Lower leg skin (tissue), 4 donors: ENCODE measurements at regions not wholly inside any gene's neighbourhood (a gene's known extent, or its start where the extent isn't known, plus 50 kb on each side); places are given as distances from the start of the nearest gene placed in this dataset.

Experiments used
- DNase-seq, 2 donors: peaks; one replicate each; pipeline ENCODE4 v3.0.0-alpha.2; 2019; ENCODE audit warnings: low spot score in 2 of 2
- H3K4me3 ChIP-seq: fragments of 200-600 bp; sonication (generic); 2 replicates; pipeline ENCODE4 v1.5.1; 2017; ENCODE audit warnings: mild to moderate bottlenecking, low read depth; ENCODE audit not compliant: poor library complexity, severe bottlenecking
- POLR2A ChIP-seq, 2 donors: fragments of 450-650 bp; IDR thresholded peaks; one replicate each; pipeline ENCODE4 v1.6.1; 2016 to 2017; ENCODE audit warnings: antibody characterized with exemption in 2 of 2, mild to moderate bottlenecking in 1 of 2, moderate library complexity in 1 of 2
- WGBS, 2 donors: methylation state at CpG; one replicate each; pipeline ENCODE4 v1.1.5; 2018; 5-methylcytosine and 5-hydroxymethylcytosine counted together
- intact Hi-C: fragments of 100-400 bp; cut with DNase I; formaldehyde crosslinking; loops from one replicate; pipeline ENCODE4 v1.15.0; 2023; ENCODE audit warnings: low total_unique reads
- TF ChIP-seq, protein P1 (sequence below), 3 donors: fragments of 450-650 bp; IDR thresholded peaks; one replicate each; pipeline ENCODE4 v1.5.1; 2016; ENCODE audit warnings: antibody characterized with exemption in 3 of 3, mild to moderate bottlenecking in 3 of 3, moderate library complexity in 2 of 3

DNA sequence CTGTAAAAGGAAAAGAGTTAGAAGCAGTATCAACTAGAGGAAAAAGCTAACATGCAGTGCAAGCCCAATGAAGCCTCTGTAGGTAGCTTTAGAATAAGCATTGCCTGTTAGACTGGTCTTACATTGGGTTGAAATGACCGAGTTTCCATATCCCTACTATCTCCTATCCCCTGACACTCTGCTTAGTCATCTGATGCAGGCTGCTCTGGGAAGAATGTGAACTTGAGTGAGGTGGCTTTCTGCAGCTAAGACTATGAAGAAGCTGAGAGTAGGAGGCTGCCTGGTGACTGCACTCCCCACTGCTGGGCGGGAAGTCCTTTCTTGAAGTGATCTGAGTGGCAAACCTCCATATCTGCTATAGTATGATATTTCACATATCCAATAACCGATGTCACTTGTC lies 64.7 kb downstream of the OXSM start:
- no peak for TF ChIP-seq POLR2A (IDR thresholded peaks at IDR 0.05)
- TF ChIP-seq, protein P1, sequence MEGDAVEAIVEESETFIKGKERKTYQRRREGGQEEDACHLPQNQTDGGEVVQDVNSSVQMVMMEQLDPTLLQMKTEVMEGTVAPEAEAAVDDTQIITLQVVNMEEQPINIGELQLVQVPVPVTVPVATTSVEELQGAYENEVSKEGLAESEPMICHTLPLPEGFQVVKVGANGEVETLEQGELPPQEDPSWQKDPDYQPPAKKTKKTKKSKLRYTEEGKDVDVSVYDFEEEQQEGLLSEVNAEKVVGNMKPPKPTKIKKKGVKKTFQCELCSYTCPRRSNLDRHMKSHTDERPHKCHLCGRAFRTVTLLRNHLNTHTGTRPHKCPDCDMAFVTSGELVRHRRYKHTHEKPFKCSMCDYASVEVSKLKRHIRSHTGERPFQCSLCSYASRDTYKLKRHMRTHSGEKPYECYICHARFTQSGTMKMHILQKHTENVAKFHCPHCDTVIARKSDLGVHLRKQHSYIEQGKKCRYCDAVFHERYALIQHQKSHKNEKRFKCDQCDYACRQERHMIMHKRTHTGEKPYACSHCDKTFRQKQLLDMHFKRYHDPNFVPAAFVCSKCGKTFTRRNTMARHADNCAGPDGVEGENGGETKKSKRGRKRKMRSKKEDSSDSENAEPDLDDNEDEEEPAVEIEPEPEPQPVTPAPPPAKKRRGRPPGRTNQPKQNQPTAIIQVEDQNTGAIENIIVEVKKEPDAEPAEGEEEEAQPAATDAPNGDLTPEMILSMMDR (IDR thresholded peaks at IDR 0.05): no peak
- DNase-seq: no peak
- intact Hi-C loops: loop anchor here (5.0 kb wide), 1 partner anchor 207 kb away; no protein-coding TSS in a partner anchor
- no peak overlapping the region for H3K4me3 ChIP-seq
- WGBS, 2 donors: 83% methylated on average over 3 of the region's 3 CpGs

GRCh38 chr3:25855266-25855784 lies 65.4 kb downstream of the OXSM start:
- WGBS, 2 donors: 41 to 69% methylated on average over 1 of the region's 1 CpG
- intact Hi-C loops: loop anchor here (5.0 kb wide), 1 partner anchor 208 kb away; no protein-coding TSS in a partner anchor

GRCh38 chr3:25856902-25857518 lies 67.1 kb downstream of the OXSM start:
- H3K4me3 ChIP-seq: no peak overlapping the region
- DNase-seq: no peak
- intact Hi-C loops: loop anchor here (5.0 kb wide), 1 partner anchor 210 kb away; no protein-coding TSS in a partner anchor
- WGBS, 2 donors: 63 to 65% methylated on average over 3 of the region's 3 CpGs
- TF ChIP-seq, protein P1 (IDR thresholded peaks at IDR 0.05): no peak
- no peak for TF ChIP-seq POLR2A (IDR thresholded peaks at IDR 0.05)

More at GRCh38 chr3:25855266-25855784, 65.4 kb downstream of the OXSM start:
- TF ChIP-seq, protein P1 (IDR thresholded peaks at IDR 0.05): no peak
- no peak for TF ChIP-seq POLR2A (IDR thresholded peaks at IDR 0.05)
- H3K4me3 ChIP-seq: no peak overlapping the region
- DNase-seq: no peak

GRCh38 chr3:25861566-25861965 lies 71.7 kb downstream of the OXSM start:
- 78 to 91% methylated on average over 1 of the region's 1 CpG for WGBS, 2 donors
- intact Hi-C loops: no loop called here
- no peak for DNase-seq
- no peak overlapping the region for H3K4me3 ChIP-seq
- TF ChIP-seq, protein P1 (IDR thresholded peaks at IDR 0.05): no peak
- TF ChIP-seq POLR2A (IDR thresholded peaks at IDR 0.05): no peak

DNA sequence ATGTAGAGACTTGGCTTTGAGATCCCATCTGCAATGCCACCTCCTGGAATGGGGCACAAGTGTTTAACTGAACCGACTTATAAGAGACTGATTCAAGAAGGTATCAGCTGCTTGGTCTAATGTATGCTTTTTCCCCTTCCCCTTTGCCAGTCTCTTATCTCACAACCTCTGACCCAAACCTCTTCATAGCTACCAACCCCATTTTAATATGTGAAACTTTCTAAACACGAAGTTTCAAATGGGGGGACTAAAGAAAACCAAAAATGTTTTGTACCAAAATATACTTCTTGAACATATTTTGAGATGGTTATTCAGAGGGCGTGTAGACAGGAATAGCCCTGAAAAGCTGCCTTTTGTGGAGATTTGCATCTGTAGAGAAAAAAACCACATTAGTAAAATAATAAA lies 73.1 kb downstream of the OXSM start:
- intact Hi-C loops: no loop called here
- no peak for TF ChIP-seq POLR2A (IDR thresholded peaks at IDR 0.05)
- TF ChIP-seq, protein P1 (IDR thresholded peaks at IDR 0.05): no peak
- no peak overlapping the region for H3K4me3 ChIP-seq
- no peak for DNase-seq
- 85 to 89% methylated on average over 3 of the region's 3 CpGs for WGBS, 2 donors
